ENCODE measurements at regions not wholly inside any gene's neighbourhood (a gene's known extent, or its start where the extent isn't known, plus 50 kb on each side); places are given as distances from the start of the nearest gene placed in this dataset.

- TF ChIP-seq CTCF (IDR thresholded peaks at IDR 0.05) (no peak), EP300 (IDR thresholded peaks at IDR 0.05) (no peak)
These were observed 65.9 kb upstream of the FBRSL1 start for GRCh38 chr12:132423820-132424645.
